Neural cell (in vitro differentiated cells): ENCODE measurements at regions not wholly inside any gene's neighbourhood (a gene's known extent, or its start where the extent isn't known, plus 50 kb on each side); places are given as distances from the start of the nearest gene placed in this dataset.

Experiments used
- CTCF ChIP-seq: fragments of 450-650 bp; IDR thresholded peaks from 2 replicates; pipeline ENCODE4 v1.5.1; 2014; ENCODE audit warnings: antibody characterized with exemption, mild to moderate bottlenecking, moderate library complexity; ENCODE audit not compliant: poor library complexity, severe bottlenecking
- EP300 ChIP-seq: fragments of 450-650 bp; conservative IDR thresholded peaks from 2 replicates; pipeline ENCODE4 v1.6.1; 2014; ENCODE audit warnings: antibody characterized with exemption, mild to moderate bottlenecking, moderate library complexity; ENCODE audit not compliant: poor library complexity, severe bottlenecking
- EZH2 ChIP-seq: fragments of 200-600, 300-800 bp; shearing (Covaris generic), sonication (generic); IDR thresholded peaks from 2 replicates; pipeline ENCODE4 v1.6.1; 2014; ENCODE audit warnings: antibody characterized with exemption, low read length, borderline replicate concordance, mild to moderate bottlenecking; ENCODE audit not compliant: insufficient read depth, poor library complexity, severe bottlenecking
- MXI1 ChIP-seq: fragments of 450-650 bp; conservative IDR thresholded peaks from 2 replicates; pipeline ENCODE4 v1.6.1; 2014; ENCODE audit warnings: antibody characterized with exemption, mild to moderate bottlenecking; ENCODE audit not compliant: poor library complexity, severe bottlenecking
- POLR2AphosphoS5 ChIP-seq: IDR thresholded peaks from 2 replicates; pipeline ENCODE4 v1.6.1; 2012
- RAD21 ChIP-seq: fragments of 450-650 bp; conservative IDR thresholded peaks from 2 replicates; pipeline ENCODE4 v1.6.1; 2014; ENCODE audit warnings: antibody characterized with exemption, mild to moderate bottlenecking, moderate library complexity
- TAF1 ChIP-seq: IDR thresholded peaks from 2 replicates; pipeline ENCODE4 v1.6.1; 2012; ENCODE audit warnings: low read depth
- TF ChIP-seq, protein P1 (sequence below): IDR thresholded peaks from 2 replicates; pipeline ENCODE4 v1.6.1; 2012; ENCODE audit warnings: borderline replicate concordance

DNA sequence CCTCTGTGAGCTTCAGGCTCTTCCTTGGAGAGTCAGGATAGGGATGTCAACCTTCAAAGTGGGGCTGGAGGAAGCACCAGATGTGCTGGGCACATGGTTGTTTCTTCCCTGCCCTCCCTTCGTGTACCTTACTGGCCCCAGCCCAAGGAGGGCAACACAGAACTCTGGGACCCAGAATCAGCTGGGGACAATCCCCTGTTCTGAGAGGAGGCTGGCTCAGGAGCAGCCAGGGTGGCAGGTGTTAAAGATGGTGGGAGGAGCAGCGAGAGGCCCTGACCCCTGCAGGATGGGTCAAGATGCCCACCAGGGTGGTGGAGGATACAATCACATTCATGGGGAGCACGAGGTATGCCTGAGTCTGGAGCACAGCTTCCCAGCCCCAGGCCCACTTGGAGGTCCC, 300.4 kb downstream of the ABCC12 start:
- TF ChIP-seq TAF1 (no peak), CTCF (no peak), MXI1 (no peak), POLR2AphosphoS5 (no peak), RAD21 (no peak), EZH2 (no peak), EP300 (no peak)
- TF ChIP-seq, protein P1, sequence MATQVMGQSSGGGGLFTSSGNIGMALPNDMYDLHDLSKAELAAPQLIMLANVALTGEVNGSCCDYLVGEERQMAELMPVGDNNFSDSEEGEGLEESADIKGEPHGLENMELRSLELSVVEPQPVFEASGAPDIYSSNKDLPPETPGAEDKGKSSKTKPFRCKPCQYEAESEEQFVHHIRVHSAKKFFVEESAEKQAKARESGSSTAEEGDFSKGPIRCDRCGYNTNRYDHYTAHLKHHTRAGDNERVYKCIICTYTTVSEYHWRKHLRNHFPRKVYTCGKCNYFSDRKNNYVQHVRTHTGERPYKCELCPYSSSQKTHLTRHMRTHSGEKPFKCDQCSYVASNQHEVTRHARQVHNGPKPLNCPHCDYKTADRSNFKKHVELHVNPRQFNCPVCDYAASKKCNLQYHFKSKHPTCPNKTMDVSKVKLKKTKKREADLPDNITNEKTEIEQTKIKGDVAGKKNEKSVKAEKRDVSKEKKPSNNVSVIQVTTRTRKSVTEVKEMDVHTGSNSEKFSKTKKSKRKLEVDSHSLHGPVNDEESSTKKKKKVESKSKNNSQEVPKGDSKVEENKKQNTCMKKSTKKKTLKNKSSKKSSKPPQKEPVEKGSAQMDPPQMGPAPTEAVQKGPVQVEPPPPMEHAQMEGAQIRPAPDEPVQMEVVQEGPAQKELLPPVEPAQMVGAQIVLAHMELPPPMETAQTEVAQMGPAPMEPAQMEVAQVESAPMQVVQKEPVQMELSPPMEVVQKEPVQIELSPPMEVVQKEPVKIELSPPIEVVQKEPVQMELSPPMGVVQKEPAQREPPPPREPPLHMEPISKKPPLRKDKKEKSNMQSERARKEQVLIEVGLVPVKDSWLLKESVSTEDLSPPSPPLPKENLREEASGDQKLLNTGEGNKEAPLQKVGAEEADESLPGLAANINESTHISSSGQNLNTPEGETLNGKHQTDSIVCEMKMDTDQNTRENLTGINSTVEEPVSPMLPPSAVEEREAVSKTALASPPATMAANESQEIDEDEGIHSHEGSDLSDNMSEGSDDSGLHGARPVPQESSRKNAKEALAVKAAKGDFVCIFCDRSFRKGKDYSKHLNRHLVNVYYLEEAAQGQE, result no peak
